NCI-H524 (cell line): ENCODE measurements at regions not wholly inside any gene's neighbourhood (a gene's known extent, or its start where the extent isn't known, plus 50 kb on each side); places are given as distances from the start of the nearest gene placed in this dataset.

Experiments
- DNase-seq, 2 experiments: peaks; one replicate each; lab custom pipeline; 2025; lab: John Stamatoyannopoulos, UW

DNA sequence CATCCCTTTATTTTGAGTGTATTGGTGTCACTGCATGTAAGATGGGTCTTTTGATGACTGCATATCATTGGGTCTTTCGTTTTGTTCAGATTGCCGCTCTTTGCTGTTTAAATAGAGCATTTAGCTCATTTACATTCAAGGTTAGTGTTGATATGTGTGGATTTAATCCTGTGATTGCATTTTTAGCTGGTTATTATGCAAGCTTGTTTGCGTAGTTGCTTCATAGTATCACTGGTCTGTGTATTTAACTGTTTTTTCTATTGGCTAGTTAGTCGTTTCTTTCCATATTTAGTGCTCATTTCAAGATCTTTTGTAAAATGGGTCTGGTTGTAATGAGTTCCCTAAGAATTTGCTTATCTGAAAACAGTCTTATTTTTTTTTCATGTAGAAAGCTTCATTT lies 1170.6 kb upstream of the SEL1L start:
- DNase-seq, result no peak

DNA sequence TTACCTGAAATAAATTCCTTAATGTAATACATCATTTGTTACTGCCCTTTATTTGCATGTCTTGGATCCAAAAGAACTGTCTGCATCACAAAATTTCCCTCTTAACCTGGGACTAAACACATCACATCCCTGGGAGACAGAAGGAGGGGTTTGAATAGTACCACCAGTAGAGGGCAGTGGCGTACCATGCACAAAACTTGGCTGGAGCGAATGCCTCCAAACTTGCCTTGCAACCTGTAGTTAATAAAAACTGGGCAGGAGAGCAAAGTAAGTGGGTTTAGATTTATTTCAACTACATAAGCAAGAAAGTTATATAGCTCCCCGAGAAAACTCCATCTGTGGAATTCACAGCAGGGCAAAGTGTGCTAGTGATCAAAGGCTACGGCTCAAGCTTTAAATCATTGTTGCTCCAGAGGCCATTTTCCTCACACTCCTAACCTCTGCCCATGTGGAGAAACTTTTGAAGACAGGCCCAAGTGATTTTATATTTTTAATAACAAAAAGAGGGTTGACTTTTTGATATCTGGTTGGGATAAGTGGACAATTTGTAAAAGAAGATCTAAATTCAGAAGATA lies 1176.7 kb upstream of the SEL1L start:
- DNase-seq, result peak; percentile 60 to 86

DNA sequence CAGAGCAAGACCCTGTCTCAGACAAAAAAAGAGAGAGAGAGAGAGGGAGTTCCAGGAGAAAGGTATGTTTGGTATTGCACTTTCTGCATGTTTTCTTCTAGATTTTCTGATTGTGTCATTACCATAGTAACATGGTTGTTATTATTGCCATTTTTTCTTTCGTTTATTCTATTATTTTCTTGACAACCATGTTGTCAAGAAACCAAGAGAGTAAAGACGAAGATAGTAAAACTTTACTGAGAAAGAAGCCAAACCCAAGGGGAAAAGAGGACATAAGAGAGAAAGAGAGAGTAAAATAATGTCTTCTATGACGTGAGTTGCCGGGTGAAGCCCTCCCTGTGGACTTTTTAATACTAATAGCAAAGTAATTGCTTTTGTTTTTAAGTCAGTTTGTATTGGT lies 1186.0 kb upstream of the SEL1L start:
- no peak for DNase-seq

DNA sequence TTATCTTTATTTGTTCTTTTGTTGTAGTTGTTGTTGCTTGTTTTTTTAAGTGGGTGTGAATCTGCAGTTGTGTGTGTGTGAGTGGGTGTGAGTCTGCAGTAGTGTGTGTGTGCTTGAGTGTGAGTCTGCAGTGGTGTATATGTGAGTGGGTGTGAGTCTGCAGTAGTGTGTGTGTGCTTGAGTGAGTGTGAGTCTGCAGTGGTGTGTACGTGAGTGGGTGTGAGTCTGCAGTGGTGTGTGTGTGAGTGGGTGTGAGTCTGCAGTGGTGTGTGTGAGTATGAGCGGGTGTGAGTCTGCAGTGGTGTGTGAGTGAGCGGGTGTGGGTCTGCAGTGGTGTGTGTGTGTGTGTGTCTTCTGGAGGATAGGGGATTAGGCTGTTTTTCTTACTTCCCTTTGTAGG lies 1186.8 kb upstream of the SEL1L start:
- DNase-seq, result no peak

DNA sequence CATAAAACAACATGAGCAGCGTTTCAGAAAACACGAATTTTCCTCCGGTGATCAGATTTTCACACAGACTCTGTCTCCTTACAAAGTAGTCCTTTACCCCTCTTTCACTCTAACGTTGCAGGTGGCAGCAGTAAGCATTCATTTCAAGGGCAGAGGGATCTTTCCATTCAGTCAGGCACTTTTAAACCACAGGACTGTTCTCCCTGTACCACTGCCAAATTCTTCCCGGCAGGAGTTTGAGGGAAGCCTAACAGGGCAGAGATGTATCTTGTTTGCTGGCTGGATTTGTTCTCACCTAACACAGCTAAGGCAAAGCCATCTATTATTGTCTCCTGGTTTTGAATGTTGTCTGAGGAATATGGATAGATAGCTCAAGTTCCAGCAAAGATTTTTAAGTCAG lies 1187.3 kb upstream of the SEL1L start:
- no peak for DNase-seq

DNA sequence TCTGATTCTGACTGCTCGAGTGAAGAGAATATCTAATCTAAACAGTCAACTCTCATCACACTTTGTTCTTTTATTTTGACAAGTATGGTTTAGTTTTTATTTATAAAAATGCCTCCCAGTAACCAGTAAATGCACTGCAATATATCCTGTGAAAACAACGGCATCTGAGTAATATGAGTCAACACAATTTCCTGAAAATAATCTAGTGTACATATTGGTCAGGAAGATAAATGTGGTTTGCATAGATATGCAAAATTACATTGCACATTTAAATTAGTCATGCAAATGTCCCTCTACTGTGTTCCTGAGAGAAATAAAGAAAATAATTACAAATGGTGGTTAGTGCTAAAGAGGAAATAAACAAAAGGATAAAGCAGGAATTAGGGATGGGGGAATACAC lies 1190.7 kb upstream of the SEL1L start:
- no peak for DNase-seq

DNA sequence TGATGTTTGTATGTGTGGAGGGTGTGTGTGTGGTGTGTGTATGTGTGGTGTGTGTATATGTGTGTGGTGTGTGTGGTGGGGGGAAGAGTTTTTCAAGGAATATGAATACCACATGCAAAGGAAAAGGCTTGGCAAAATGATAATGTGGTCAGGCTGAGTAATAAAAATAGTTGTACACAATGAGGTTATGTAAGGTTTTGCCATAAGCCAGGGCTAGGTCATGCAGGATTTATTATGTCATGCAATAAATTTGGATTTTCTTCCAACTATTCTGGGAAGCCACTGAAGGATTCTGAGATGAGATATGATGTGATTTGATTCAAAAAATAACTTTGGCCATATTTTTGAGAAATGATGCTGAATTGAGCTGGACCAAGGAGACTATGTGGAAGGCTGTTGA lies 1191.6 kb upstream of the SEL1L start:
- no peak for DNase-seq

DNA sequence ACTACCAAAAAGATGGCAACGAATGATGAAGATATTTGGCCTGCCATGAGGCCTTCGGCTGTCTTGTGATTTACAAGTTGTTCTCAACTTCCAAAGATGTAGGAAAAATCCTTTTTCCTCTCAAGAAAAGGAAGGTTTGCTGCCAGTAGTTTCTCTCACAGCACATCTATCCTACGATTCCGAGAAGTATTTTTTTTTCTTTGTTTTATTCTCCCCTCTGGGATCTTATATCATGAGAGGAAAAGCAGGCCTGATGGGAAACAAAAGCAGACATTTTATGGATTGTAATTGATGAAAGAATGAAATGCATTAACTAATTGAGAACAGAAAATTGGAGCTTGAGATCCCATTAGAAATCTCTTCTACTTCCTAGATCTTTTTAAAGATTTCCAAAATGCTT lies 1197.9 kb upstream of the SEL1L start:
- DNase-seq, result no peak

DNA sequence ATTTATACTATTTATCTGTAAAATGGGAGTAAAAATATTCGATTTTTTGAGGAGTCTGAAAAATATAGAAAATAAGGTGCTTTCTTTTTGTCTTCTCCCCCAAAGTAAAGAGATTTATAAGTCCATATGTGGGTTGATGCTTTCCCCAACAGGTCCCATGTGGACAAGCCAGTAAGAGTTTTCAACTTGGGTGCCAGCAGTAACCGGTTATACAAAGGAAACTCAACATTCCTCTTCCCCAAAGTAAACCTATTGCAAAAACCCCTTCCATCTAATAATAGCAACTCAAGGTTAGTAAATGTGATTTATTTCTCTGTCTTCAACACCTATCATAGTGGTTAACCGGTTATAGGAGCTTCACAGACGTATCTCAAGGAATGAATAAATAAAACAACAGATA lies 1206.9 kb upstream of the SEL1L start:
- no peak for DNase-seq

DNA sequence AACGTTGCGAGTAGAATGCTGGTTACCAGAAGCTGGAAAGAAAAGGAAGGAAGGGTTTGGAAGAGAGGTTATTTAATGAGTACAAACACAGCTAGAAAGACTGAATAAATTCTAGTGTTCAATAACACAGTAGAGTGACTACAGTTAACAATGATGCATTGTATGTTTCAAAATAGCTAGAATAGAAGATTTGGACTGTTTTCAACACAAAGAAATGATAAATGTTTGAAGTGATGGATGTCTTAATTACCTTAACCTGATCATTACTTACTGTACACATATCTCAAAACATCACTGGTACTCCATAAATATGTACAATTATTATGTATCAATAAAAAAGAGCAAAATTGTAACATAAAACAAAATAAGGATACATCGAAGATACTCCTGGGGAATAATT lies 1221.8 kb upstream of the SEL1L start:
- no peak for DNase-seq

DNA sequence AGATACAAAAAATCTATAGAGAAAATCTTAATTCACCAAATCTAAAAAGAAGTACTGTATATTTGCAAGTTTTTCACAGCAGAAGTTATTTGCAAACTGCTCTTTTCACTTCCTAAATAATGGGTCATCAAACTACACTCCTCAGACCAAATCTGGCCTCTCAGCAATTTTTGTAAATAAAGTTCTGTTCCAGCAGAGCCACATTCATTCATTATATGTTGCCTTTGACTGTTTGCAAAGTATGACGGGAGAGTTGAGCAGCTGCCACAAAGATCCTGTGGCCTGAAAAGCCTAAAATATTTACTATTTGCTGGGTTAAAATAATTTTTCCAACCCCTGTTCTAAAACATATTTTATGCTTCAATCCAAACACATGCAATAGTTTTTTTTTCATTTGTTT lies 1222.3 kb upstream of the SEL1L start:
- no peak for DNase-seq

DNA sequence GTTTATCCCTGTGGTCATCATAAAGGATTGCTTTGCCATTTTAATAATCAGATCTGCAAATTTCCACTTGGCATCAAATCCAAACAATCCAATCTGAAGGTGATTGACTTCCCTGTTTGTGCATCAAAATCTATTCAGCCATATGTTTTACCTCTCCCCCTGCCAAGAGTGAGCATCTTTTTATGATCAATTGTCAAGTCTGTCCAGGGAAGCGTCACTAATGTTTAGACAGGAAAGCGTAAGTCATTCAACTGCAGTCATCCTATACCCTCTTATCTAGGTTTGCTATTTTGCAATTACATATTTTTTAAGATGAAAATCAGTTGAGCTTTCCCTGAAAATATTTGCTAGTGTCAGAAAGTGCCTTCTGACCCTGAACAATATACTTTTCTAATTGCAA lies 1224.1 kb upstream of the SEL1L start:
- no peak for DNase-seq

DNA sequence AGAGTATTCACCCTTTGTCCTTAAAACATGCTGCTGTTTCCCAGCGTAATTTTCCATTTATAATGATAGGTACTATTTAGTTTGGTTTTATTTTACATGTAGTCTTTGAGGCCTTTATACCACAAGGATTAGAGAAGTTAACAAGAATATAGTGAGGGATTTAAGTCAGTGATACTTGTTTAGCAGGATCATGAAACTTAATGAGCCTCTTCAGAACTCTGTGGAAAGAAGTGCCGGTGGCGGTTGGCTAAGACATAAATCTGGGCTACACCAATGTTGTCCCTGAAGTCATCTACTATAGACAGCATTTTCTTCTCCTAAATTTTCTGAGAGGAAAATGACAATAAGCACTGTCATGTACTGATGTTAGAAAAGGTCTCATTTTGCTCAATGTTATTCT lies 1226.0 kb upstream of the SEL1L start:
- peak in 1 of 2 experiments; percentile 43 for DNase-seq

DNA sequence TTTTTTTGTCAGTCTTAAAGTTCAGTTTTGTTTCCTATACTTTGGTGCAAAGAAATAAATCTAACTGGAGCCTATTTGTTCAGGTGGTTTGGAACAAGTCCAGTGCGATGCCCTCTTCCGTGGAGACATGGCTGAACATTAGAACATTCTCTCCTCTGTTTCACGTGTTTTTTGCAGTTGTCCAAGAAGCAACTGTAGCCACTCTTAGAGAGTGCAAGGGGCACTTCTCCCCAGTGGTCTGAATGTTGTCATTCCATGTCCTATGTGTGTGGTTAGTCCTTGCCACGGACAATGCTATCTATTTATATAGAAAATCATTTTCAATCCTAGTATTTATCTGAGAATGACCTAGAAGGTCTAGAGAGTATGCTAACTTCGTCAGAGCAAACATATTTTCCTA lies 1232.5 kb upstream of the SEL1L start:
- DNase-seq, result no peak

DNA sequence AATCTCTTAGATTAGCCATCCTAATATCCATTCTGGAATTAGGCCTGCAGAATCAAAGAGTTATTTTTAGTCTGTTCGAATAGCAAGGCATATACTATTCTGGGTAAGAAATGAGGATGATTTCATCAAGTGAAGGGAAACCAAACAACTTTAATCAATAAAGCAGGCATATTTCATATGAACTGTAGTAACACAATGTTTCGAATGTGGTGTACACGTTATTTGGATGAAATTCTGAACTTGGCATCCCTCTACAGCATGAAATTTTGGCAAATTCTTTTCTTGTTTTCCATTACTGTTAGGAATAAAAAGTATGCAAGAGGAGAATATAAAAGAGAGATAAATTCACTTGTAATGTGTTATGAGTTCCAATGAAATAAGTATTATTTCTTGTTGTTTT lies 1233.3 kb upstream of the SEL1L start:
- DNase-seq, result no peak

DNA sequence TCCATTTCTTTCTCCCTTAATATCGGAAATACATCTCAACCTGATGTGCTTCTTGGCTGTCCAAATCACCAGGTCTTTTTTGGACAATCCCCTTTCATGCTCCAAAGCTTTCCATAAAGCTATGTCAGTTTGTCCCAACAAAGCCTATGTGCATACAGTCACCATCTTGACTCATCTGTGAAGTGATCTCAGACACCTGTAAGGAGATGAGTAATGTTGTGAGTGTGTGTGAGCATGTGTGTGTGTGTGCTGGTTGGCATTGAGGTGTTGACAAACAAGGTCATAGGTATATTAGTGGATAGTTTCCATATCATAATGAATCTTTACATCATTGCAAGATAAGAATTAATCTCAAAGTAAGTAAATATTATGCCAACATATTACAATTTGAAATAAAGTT lies 1243.3 kb upstream of the SEL1L start:
- DNase-seq, result no peak

DNA sequence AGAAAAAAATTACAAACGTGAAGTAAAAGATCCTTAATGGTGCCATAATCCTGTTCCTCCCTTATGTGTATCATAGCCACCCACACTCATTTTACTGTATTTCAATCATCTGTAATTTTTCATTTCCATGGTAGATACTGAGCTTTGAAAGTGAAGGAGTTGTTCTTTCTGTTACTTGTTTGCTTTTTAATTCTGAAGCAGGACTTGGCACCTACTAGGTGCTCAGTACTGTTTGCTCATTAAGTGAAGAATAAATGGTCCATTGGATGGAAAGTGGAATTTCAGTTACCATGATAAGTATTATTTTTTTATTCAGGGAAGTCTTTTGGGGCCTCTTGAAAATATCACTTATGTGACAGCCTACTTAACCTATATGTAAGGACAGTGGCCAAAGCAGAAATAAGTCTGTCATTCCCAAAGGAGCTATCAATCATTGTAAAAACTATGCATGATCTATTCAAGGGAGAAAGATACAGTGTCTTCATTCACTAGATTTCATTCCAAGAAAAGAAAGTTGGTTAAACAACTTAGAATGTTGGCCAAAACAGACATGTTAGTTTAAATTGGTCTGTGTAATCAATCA lies 1244.4 kb upstream of the SEL1L start:
- DNase-seq, result no peak

DNA sequence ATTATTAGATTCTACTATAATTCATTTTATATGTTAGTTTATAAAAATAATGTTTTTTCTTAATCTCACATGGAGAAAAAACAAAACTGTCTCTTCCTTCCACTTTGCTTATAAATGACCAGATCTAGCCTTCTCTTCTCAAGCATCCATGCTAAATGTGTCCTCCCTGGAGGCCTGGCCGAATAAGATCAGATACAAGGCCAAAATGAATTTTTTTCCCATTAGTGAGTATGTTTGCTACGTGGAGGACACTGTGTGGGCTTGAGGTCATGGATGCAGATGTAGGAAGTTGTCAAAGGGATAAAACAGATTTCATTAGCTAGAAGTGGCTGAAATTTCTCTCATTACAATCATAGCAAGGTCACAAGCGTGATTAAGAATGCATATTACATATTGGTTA lies 1244.9 kb upstream of the SEL1L start:
- DNase-seq, result no peak

DNA sequence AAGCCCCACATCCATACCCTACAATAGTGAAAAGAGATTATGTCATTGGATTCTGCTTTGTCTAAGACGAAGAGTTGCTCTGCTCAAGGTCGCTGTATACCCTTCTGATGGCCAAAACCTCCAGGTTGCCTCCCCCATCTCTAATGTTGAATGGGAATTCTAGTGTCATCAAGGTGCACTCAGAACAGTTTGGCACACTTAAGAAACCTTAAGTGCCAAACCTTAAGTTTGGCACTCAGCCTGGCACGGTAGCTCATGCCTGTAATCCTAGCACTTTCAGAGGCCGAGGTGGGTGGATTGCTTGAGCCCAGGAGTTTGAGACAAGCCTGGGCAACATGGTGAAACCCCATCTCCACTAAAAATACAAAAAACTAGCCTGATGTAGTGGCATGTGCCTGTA lies 1245.6 kb upstream of the SEL1L start:
- no peak for DNase-seq

DNA sequence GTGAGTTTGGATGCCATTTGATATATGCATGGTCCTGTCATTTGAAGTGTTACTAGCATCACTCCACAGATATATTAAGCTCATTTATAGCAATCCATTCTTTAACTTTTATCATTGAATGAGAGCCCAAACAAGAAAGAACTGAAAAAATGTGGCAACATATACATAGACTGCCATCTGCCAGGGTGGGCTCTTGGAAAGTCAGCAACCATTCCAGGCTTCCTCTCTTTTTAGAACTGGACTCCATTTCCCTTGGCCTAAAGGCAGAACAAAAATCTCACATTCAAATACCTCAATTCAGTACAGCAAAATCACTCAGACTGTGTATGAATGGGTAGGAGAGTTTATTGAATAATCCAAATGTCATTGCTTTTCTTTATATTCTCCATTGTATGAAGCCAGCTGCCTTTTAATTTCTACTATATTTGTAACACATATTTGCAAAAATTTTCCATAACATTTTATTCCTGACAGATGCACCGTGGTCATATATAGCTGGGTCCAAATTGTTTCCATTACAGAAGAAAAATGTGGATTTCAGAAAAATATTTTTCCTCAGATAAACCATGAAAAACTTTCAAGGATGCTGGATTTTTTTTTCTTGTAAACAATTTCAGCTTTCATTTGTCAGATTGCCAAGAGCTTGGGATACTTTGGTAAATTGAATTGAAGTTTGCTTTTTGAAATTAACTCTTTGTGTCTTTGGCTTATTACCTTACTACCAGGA lies 1252.3 kb upstream of the SEL1L start:
- no peak for DNase-seq

DNA sequence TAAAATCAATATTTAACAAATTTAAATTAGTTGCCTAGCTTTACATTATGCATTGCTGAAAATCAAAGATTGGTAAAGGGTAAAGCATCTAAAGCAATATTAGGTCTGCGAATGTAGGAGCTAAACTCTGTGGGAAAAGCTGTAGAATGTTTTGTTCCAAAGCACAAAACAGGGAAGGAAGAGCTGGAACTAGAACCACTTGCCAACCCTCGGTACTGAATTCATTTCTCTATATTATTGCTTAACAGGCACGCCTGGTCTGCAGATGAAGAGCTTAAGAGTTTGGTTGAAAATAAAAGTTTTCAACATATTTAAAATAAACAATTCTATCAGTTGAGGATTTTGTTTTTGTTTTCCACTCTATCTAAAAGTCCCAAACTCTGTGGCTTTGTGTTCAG lies 1252.8 kb upstream of the SEL1L start:
- no peak for DNase-seq

DNA sequence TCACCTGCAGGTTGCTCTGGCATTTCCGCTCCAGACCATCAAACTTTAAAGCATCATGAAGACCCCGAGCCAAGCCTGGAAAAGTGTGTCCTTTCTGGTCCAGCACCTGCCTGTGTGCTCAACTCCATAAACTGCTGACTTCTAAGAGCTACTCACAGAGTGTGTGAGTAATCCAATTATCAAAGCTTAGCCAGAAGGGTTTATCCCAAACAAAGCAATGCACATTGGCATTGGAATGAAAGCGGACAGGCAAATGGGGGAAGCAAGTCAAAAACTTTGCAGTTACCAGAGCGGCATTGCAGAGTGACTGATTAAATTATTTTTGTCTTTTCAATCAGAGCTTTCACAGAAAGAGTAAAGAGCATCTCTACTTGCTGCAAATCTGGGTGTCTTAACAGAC lies 1262.4 kb upstream of the SEL1L start:
- DNase-seq, result peak; percentile 57 to 86

DNA sequence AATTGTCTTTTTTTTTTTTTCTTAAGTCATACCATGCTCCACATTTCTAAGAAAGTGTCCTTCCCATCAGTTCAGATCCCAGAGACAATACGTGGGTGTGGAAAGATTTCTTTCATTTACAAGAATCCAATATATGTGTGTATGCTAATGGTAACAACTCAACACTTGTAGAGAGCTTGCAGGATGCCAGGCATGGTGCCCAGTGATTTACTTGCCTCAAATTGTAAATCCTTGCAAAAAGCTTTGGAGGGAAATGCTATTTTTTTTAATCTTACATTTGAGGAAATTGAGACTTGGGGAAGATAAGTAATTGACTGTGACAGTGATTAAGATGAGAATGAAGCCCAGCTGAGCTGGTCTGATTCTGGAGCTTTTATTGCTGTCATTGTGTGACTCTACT lies 1264.6 kb upstream of the SEL1L start:
- DNase-seq, result no peak
